K562 (cell line): ENCODE measurements at regions not wholly inside any gene's neighbourhood (a gene's known extent, or its start where the extent isn't known, plus 50 kb on each side); places are given as distances from the start of the nearest gene placed in this dataset.

ENCODE experiments used
- ATAC-seq: fragments of 200-7000 bp; cut with Tn5 transposase; 3 replicates; pipeline ENCODE4 v1.9.1; 2020; ENCODE audit warnings: moderate library complexity
- BruUV-seq: library from RNA; stranded (reverse); fragments of 400-500 nt; replicated peaks from 2 replicates; lab custom pipeline; 2021; lab: Mats Ljungman, UMichigan
- CTCF ChIA-PET: fragments of 300-600 bp; formaldehyde crosslinking; extraction: SDS; loops from one replicate; lab custom pipeline; 2021; ENCODE audit warnings: low intra/inter-chr PET ratio; lab: Yijun Ruan, JAX
- POLR2A ChIA-PET: fragments of 300-600, 350-650 bp; sonication (Branson Sonifier 250); formaldehyde crosslinking; extraction: SDS; loops from one replicate; lab custom pipeline; 2021; ENCODE audit warnings: antibody characterized with exemption, inconsistent platforms; lab: Yijun Ruan, JAX
- DNase-seq, 4 experiments: peaks; one replicate each; pipeline versions ENCODE4 v3.0.0 to v3.0.0-alpha.2; 2011 to 2018; ENCODE audit warnings: low spot score in 3 of 4, mixed read lengths in 3 of 4; ENCODE audit errors: extremely low read depth in 1 of 4
- FAIRE-seq: peaks from 2 replicates; lab custom pipeline; 2011; peaks lifted over from hg19 to GRCh38; lab: Jason Lieb, UNC
- H2AFZ ChIP-seq: 2 replicates; pipeline ENCODE4 v1.6.0; 2011; ENCODE audit warnings: low read depth, low read length, control low read depth, inconsistent platforms
- H3K27ac ChIP-seq: fragments of 200-600 bp; 3 replicates; pipeline ENCODE4 v1.8.0; 2011; ENCODE audit warnings: low read depth, mild to moderate bottlenecking, control low read depth, inconsistent platforms, low read length, moderate library complexity, mixed read lengths; ENCODE audit errors: extremely low read depth
- H3K27me3 ChIP-seq, 2 experiments: fragments of 300-600 bp in 1 of 2; 2 replicates in 1 of 2; 3 replicates in 1 of 2; pipeline versions ENCODE4 v1.6.0 to v1.8.0; 2011; ENCODE audit warnings: inconsistent platforms in 2 of 2, low read length in 2 of 2, mild to moderate bottlenecking in 1 of 2, mixed read lengths in 1 of 2, moderate library complexity in 1 of 2; ENCODE audit not compliant: control insufficient read depth in 2 of 2, insufficient read depth in 2 of 2
- H3K36me3 ChIP-seq: fragments of 300-600 bp; 3 replicates; pipeline ENCODE4 v1.8.0; 2011; ENCODE audit warnings: mild to moderate bottlenecking, low read length, inconsistent platforms; ENCODE audit not compliant: control insufficient read depth, insufficient read depth
- H3K4me1 ChIP-seq, 2 experiments: fragments of 200-600 bp in 1 of 2; replicated peaks in 1 of 2; 2 replicates in 1 of 2; 3 replicates in 1 of 2; pipeline versions ENCODE4 v1.5.1 to v1.8.0; 2011; ENCODE audit warnings: inconsistent platforms in 2 of 2, low read length in 2 of 2, mild to moderate bottlenecking in 1 of 2, mixed read lengths in 1 of 2, moderate library complexity in 1 of 2; ENCODE audit not compliant: control insufficient read depth in 2 of 2, insufficient read depth in 2 of 2
- H3K4me2 ChIP-seq: 2 replicates; pipeline ENCODE4 v1.6.1; 2011; ENCODE audit warnings: low read length, control low read depth, inconsistent platforms, mixed read lengths; ENCODE audit not compliant: insufficient read depth
- H3K4me3 ChIP-seq: fragments of 200-600 bp; sonication (generic), shearing (Covaris generic); 2 replicates; pipeline ENCODE4 v1.5.1; 2016; ENCODE audit warnings: control low read depth, inconsistent platforms
- H3K79me2 ChIP-seq: fragments of 200-600 bp; 3 replicates; pipeline ENCODE4 v1.8.0; 2011; ENCODE audit warnings: low read length, inconsistent platforms; ENCODE audit not compliant: control insufficient read depth, insufficient read depth
- H3K9ac ChIP-seq, 2 experiments: 2 replicates each; pipeline versions ENCODE4 v1.6.0 to v1.6.1; 2011; ENCODE audit warnings: low read depth in 2 of 2, low read length in 2 of 2, control low read depth in 1 of 2, inconsistent platforms in 1 of 2, mild to moderate bottlenecking in 1 of 2, mixed read lengths in 1 of 2; ENCODE audit not compliant: insufficient read depth in 1 of 2
- H3K9me1 ChIP-seq: one replicate; pipeline ENCODE4 v1.6.0; 2011; ENCODE audit warnings: inconsistent platforms, mild to moderate bottlenecking, low read length, moderate library complexity; ENCODE audit not compliant: control insufficient read depth, insufficient read depth
- H3K9me3 ChIP-seq: replicated peaks from 2 replicates; pipeline ENCODE4 v1.5.1; 2011; ENCODE audit warnings: low read depth, low read length, inconsistent platforms; ENCODE audit not compliant: control insufficient read depth, insufficient read depth
- H4K20me1 ChIP-seq: replicated peaks from 2 replicates; pipeline ENCODE4 v1.6.1; 2011; ENCODE audit warnings: low read length, inconsistent platforms, mixed read lengths; ENCODE audit not compliant: control insufficient read depth, insufficient read depth
- NFATC3 ChIP-seq: fragments of 450-650 bp; IDR thresholded peaks from 2 replicates; pipeline ENCODE4 v1.6.1; 2017; ENCODE audit warnings: mild to moderate bottlenecking
- NR2F6 ChIP-seq: fragments of 450-650 bp; formaldehyde crosslinking; IDR thresholded peaks from 2 replicates; pipeline ENCODE4 v1.4.0; 2020; ENCODE audit warnings: mild to moderate bottlenecking
- RAD51 ChIP-seq: fragments of 450-650 bp; IDR thresholded peaks from 2 replicates; pipeline ENCODE4 v1.7.1; 2016; ENCODE audit warnings: low read depth, mild to moderate bottlenecking, borderline replicate concordance
- SIX5 ChIP-seq, 2 experiments: IDR thresholded peaks; 2 replicates each; pipeline ENCODE4 v1.6.1; 2011; ENCODE audit warnings: low read length in 2 of 2, borderline replicate concordance in 1 of 2, low read depth in 1 of 2, mild to moderate bottlenecking in 1 of 2, moderate library complexity in 1 of 2; ENCODE audit not compliant: insufficient read depth in 1 of 2
- ZBTB17 ChIP-seq: fragments of 450-650 bp; formaldehyde crosslinking; IDR thresholded peaks from 2 replicates; pipeline ENCODE4 v1.4.0; 2020; ENCODE audit warnings: mild to moderate bottlenecking
- WGBS: fragments of 100-300 bp; shearing (Covaris generic); methylation state at CpG from one replicate; pipeline ENCODE4 v1.1.6; 2016; ENCODE audit warnings: low coverage, mixed read lengths; ENCODE audit not compliant: insufficient coverage; ENCODE audit errors: missing lambda C conversion rate; 5-methylcytosine and 5-hydroxymethylcytosine counted together
- in situ Hi-C: fragments of 300-500 bp; cut with MboI; formaldehyde crosslinking; loops from 4 replicates; pipeline ENCODE4 v1.15.0; 2018; ENCODE audit warnings: inconsistent platforms, mixed read lengths
- intact Hi-C: fragments of 100-400 bp; cut with micrococcal nuclease; formaldehyde crosslinking; loops from 2 replicates; pipeline ENCODE4 v1.14.2; 2022
- TF ChIP-seq, protein P1 (sequence below): fragments of 250-450 bp; sonication (Bioruptor Pico); IDR thresholded peaks from 2 replicates; pipeline ENCODE4 v1.8.0; 2022; ENCODE audit warnings: inconsistent platforms
- TF ChIP-seq, protein P2 (sequence below), 2 experiments: fragments of 450-650 bp in 1 of 2; sonication (generic) in 1 of 2; formaldehyde crosslinking in 1 of 2; IDR thresholded peaks; 2 replicates each; pipeline versions ENCODE4 v1.7.1 to v1.9.0; 2016 to 2022; ENCODE audit warnings: inconsistent platforms in 1 of 2, mild to moderate bottlenecking in 1 of 2, missing genetic modification reagents in 1 of 2
- TF ChIP-seq, protein P3 (sequence below): fragments of 450-650 bp; formaldehyde crosslinking; IDR thresholded peaks from 2 replicates; pipeline ENCODE4 v1.4.0; 2020; ENCODE audit warnings: mild to moderate bottlenecking, moderate library complexity

DNA sequence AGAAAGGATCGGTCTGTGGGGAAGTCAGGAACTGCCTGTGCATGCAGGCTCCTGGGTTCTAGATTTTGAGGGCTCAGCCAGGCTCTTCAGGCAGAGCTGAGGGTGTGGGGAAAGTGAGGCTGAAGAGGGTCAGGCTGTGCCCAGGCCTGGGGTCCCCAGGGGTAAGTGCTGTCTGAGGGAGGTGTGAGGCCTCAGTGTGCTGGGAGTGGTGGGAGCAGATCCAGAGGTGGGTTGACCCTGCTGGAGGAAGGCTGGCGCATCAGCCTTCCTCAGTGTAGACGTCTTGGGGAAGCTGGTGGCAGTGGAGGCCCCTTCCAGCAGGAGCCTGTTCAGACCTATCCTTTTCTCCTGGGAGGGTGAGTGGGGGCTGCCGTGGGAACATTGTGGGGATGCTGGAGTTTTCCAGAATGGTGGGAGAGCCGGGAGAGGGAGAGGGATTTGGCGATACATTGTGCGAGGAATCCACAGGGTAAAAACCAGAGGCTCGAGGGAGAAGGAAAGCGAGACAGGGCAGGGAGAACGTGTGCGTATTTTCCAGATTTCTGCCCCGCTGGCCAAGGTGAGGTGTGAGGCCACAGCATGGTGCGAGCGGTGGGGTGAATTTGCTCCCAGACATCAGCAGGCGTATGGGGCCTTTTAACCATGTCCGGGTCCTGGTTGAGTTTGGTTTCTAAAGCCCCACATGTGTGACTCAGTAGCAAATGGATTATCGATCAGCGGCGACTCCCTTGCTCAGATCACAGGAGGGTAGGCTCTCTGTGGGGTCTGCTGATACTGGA is 237.7 kb downstream of the TEX29 start:
- peaks cover 0 to 36% of the 10 kb centered on the region in 2 experiments; a peak in 3 of 5 replicates for H3K27me3 ChIP-seq
- no peaks in the 10 kb centered on the region for H3K4me1 ChIP-seq
- no peaks in the 10 kb centered on the region for H3K9me3 ChIP-seq
- H3K27ac ChIP-seq, result no peak overlapping the region
- no peaks in the 10 kb centered on the region for H3K79me2 ChIP-seq
- BruUV-seq, result no TSS peak
- H3K9ac ChIP-seq, result no peak overlapping the region
- CTCF ChIA-PET, result no interaction called here
- no peak overlapping the region for H3K4me2 ChIP-seq
- WGBS, result 4% methylated on average over 14 of the region's 19 CpGs
- no peaks in the 10 kb centered on the region for H4K20me1 ChIP-seq
- intact Hi-C loops, result no loop called here
- in situ Hi-C loops, result no loop called here
- H3K4me3 ChIP-seq, result no peak overlapping the region
- no peaks in the 10 kb centered on the region for H3K36me3 ChIP-seq
- FAIRE-seq (no peak), ATAC-seq (no peak), DNase-seq (no peak)
- no peak overlapping the region for H2AFZ ChIP-seq
- H3K9me1 ChIP-seq, result no peaks in the 10 kb centered on the region
- POLR2A ChIA-PET, result interaction anchor here (0.5 kb wide), 1 partner anchor 15 kb away, joined by 3 read pairs; no protein-coding TSS in a partner anchor
- no peak for TF ChIP-seq NR2F6 (CRISPR knock-in tag)
- no peak for TF ChIP-seq RAD51
- TF ChIP-seq ZBTB17, result no peak
- TF ChIP-seq, protein P1, sequence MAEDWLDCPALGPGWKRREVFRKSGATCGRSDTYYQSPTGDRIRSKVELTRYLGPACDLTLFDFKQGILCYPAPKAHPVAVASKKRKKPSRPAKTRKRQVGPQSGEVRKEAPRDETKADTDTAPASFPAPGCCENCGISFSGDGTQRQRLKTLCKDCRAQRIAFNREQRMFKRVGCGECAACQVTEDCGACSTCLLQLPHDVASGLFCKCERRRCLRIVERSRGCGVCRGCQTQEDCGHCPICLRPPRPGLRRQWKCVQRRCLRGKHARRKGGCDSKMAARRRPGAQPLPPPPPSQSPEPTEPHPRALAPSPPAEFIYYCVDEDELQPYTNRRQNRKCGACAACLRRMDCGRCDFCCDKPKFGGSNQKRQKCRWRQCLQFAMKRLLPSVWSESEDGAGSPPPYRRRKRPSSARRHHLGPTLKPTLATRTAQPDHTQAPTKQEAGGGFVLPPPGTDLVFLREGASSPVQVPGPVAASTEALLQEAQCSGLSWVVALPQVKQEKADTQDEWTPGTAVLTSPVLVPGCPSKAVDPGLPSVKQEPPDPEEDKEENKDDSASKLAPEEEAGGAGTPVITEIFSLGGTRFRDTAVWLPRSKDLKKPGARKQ (CRISPR knock-in tag), result no peak
- no peak for TF ChIP-seq NFATC3
- no peak for TF ChIP-seq SIX5 (IDR thresholded peaks at IDR 0.05; ENCODE audit: borderline replicate concordance in 1 of 2, insufficient read depth in 1 of 2, low read depth in 1 of 2, low read length in 2 of 2)
- TF ChIP-seq, protein P2, sequence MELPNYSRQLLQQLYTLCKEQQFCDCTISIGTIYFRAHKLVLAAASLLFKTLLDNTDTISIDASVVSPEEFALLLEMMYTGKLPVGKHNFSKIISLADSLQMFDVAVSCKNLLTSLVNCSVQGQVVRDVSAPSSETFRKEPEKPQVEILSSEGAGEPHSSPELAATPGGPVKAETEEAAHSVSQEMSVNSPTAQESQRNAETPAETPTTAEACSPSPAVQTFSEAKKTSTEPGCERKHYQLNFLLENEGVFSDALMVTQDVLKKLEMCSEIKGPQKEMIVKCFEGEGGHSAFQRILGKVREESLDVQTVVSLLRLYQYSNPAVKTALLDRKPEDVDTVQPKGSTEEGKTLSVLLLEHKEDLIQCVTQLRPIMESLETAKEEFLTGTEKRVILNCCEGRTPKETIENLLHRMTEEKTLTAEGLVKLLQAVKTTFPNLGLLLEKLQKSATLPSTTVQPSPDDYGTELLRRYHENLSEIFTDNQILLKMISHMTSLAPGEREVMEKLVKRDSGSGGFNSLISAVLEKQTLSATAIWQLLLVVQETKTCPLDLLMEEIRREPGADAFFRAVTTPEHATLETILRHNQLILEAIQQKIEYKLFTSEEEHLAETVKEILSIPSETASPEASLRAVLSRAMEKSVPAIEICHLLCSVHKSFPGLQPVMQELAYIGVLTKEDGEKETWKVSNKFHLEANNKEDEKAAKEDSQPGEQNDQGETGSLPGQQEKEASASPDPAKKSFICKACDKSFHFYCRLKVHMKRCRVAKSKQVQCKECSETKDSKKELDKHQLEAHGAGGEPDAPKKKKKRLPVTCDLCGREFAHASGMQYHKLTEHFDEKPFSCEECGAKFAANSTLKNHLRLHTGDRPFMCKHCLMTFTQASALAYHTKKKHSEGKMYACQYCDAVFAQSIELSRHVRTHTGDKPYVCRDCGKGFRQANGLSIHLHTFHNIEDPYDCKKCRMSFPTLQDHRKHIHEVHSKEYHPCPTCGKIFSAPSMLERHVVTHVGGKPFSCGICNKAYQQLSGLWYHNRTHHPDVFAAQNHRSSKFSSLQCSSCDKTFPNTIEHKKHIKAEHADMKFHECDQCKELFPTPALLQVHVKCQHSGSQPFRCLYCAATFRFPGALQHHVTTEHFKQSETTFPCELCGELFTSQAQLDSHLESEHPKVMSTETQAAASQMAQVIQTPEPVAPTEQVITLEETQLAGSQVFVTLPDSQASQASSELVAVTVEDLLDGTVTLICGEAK (IDR thresholded peaks at IDR 0.05), result no peak
- TF ChIP-seq, protein P2 (CRISPR knock-in tag; IDR thresholded peaks at IDR 0.05), result no peak
- TF ChIP-seq, protein P3, sequence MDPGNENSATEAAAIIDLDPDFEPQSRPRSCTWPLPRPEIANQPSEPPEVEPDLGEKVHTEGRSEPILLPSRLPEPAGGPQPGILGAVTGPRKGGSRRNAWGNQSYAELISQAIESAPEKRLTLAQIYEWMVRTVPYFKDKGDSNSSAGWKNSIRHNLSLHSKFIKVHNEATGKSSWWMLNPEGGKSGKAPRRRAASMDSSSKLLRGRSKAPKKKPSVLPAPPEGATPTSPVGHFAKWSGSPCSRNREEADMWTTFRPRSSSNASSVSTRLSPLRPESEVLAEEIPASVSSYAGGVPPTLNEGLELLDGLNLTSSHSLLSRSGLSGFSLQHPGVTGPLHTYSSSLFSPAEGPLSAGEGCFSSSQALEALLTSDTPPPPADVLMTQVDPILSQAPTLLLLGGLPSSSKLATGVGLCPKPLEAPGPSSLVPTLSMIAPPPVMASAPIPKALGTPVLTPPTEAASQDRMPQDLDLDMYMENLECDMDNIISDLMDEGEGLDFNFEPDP (CRISPR knock-in tag), result no peak
